Esophagus mucosa (tissue), 1 donor: ENCODE measurements at regions not wholly inside any gene's neighbourhood (a gene's known extent, or its start where the extent isn't known, plus 50 kb on each side); places are given as distances from the start of the nearest gene placed in this dataset.
"Not testable (repeated sequence)": the region's sequence is repeated elsewhere in the genome, so short reads cannot be mapped to it uniquely, and the experiment has no call there.

ENCODE experiments used
- ATAC-seq: fragments of 200-7000 bp; cut with Tn5 transposase; one replicate; pipeline ENCODE4 v1.9.1; 2020
- donor health status: DM: yes; HTN: yes; CAD: no.

GRCh38 chr5:116763987-116764866 lies 189.6 kb upstream of the SEMA6A start:
- ATAC-seq = peak; percentile 93

- ATAC-seq = no peak
Observed at GRCh38 chr5:116759860-116760640, 185.4 kb upstream of the SEMA6A start.

DNA sequence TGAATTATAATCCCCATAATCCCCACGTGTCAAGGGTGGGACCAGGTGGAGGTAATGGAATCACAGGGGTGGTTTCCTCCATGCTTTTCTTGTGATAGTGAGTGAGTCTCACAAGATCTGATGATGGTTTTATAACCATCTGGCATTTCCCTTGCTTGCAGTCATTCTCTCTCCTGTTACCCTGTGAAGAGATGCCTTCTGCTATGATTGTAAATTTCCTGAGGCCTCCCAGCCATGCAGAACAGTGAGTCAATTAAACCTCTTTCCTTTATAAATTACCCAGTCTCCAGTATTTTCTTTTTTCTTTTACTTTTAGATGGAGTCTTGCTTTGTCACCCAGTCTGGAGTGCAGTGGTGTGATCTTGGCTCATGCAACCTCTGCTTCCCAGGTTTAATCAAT lies 182.7 kb upstream of the SEMA6A start:
- ATAC-seq = no peak

- ATAC-seq = no peak
Observed at GRCh38 chr5:116756531-116756930, 181.9 kb upstream of the SEMA6A start.

- ATAC-seq = no peak
Observed at GRCh38 chr5:116754556-116754955, 179.9 kb upstream of the SEMA6A start.

- ATAC-seq = no peak
Observed at GRCh38 chr5:116751684-116752083, 177.1 kb upstream of the SEMA6A start.

GRCh38 chr5:116750631-116751580 lies 176.3 kb upstream of the SEMA6A start:
- no peak for ATAC-seq

DNA sequence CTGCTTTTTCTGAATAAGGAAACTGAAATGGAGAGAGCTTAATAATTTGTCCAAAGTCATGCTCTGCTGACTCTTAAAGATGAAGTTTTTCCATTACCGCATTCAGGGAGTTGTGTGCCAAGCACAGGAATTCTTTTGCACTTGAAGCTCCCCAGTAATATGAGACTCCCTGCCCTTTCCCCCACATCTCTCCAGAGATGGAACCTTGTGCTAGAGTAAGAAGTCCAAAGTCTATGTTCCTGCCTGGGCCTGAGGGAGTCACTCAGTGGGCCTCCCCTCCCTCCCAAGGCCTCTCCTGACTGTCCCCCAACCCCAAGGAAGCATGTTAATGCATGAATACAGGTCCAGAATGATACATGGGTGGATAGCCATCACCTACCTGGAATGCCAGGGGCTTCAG lies 173.3 kb upstream of the SEMA6A start:
- no peak for ATAC-seq

DNA sequence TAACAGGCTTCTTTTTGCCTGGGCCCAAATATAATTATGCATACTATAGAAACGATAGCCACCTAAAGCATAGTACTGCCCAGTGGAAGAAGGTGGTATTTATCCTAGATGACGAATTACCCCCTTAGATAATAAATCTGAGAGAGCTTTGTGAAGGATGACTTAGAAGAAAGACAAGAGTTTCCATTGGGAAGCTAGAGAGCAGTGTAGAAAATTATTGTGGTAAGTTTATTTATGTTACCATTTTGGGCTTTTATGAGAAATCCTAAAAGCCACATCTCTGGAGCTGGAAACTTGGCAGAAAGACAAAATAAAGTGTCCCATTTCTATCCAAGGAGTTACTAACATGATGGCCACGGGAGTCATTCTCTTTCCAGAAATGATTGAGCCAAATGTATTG lies 172.0 kb upstream of the SEMA6A start:
- ATAC-seq = no peak

GRCh38 chr5:116740771-116741170 lies 166.1 kb upstream of the SEMA6A start:
- no peak for ATAC-seq

DNA sequence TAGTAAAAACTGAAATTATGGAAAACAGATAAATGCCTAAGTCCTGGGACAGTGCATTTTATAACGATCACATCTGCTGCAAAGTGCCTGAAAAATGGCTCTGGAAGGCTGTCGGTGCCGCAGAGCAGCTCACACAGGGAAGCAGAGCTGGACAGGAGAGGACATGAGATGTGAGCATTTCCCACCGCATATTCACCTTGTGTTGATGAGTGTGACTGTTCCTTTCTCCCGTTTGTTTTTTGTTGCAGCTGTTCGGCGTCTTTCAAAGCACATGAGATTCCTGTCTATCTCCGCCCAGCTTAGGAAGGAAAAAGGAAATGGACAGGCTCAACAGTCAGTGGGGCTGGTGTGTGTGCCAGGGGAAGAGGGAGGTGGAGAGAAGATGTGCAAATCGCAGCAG lies 164.9 kb upstream of the SEMA6A start:
- no peak for ATAC-seq

GRCh38 chr5:116738615-116739261 lies 164.1 kb upstream of the SEMA6A start:
- ATAC-seq = no peak

GRCh38 chr5:116738239-116738614 lies 163.6 kb upstream of the SEMA6A start:
- ATAC-seq = peak; percentile 51

- no peak for ATAC-seq
Observed at GRCh38 chr5:116736671-116737070, 162.0 kb upstream of the SEMA6A start.

DNA sequence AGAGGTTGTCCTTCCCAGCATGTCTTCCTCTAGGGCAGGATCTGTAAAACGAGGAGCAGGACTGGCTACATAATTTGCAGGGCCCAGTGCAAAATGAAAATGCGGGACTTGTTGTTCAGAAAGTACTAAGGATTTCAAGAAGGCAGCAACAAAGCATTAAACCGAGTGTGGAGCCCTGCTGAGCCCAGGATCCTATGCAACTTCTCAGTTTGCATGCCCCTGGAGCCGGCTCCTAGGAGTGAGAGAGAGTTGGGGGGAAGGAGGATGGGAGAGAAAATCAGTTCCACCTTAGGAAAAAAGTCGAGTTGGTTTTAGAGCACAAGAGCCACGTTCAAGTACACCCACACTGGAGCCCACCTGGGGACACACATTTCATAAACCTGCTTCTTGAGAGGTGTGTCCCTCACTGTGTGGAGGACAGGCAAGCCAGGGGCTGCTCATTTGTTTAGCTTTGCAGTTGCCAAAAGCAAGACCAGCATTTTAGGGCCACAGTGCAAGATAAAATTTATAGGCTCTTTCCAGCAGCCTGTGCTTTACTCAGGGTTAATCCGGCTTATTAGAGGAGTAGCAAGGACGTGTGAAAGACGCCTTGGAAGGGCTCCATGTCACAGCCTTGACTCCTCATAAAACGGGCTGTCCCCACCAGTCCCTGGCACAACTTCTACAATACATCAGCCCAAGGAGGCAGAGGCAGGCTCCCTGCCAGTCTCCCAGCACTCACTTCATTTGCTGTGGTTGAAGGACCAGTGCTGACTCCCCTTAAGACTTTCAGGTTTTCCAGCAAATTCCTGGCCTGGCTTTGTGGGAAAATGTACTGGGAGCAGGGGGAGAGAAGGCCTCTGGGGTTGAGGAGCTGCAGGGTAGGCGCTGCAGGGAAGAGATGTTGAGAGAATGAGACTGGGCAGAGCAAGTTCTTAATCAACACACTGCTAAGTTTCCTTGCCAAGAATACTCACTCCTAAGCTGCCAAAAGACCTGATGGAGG lies 159.7 kb upstream of the SEMA6A start:
- no peak for ATAC-seq

DNA sequence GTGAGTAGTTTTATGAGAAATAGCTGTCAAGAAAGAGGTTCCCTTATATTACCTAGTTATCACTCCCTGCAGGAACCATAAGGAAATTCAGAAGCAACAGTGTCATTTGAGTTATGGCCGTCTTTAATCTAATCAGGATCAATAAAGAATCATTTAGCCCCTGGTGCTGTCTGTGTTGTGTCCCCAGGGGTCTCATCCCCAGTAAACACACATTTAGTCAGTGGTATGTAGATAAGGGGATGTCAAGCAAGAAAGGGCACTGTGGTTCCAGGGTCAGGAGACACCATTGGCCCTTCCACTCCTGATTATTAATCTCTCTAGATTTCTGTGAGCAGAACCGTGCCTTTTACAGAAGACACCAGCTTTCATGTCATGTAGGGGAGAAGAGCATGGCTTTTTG lies 158.0 kb upstream of the SEMA6A start:
- no peak for ATAC-seq

GRCh38 chr5:116731432-116731831 lies 156.8 kb upstream of the SEMA6A start:
- ATAC-seq = no peak

DNA sequence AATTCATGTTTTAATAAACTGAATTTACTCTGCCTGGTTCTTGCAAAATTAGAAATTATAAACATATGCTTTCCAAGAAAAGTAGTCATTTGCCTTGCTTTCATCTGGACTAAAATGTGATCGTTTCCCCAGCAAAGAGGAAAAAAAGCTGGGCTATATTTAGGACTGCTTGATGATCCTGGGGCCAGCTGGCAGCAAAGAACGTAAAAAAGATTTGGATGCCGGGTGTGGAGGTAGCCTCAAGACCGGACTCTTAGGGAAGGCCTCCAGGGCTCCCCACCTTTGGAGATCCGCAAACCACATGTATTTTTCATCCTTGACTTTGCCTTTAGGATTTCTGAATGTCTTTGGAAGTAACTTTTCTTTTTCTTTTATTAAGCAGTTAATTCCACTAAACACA lies 156.1 kb upstream of the SEMA6A start:
- no peak for ATAC-seq

- no peak for ATAC-seq
Observed at GRCh38 chr5:116730185-116730584, 155.6 kb upstream of the SEMA6A start.

DNA sequence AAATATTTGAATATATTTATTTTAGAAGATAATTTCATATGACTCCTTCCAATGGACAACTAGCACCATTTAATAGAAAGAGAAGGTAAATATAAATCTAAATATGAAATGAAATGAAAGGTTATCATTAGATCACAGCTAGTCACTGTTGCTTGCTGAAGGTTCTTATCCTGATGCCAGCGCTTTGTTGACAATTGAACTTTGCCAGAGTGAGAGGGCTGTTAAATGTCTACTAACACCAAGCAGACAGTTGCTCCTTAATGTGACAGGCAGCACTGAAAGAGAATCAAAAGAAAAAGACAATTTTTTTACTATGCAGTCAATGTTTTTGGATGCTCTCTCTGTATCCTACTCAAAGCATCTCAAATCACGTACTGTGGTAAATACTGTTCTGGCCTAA lies 152.6 kb upstream of the SEMA6A start:
- ATAC-seq = no peak

DNA sequence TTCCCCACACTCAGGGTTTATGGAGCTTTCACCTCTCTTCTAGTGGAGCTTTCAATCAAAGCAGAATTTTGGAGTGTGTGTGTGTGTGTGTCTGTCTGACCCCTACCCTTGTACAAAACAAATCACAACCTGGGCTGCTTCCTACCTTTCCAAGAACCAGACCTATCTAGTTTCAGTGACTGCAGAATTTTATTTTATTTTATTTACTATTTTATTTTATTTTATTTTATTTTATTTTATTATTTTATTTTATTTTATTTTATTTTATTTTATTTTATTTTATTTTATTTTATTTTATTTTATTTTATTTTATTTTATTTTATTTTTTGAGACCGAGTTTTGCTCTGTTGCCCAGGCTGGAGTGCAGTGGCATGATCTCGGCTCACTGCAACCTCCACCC lies 151.6 kb upstream of the SEMA6A start:
- not testable (repeated sequence) for ATAC-seq
